Endothelial cell of umbilical vein (primary cell): ENCODE measurements at regions not wholly inside any gene's neighbourhood (a gene's known extent, or its start where the extent isn't known, plus 50 kb on each side); places are given as distances from the start of the nearest gene placed in this dataset.

Experiments
- BruUV-seq: library from RNA; stranded (reverse); fragments of 400-500 nt; replicated peaks from 2 replicates; lab custom pipeline; 2021; lab: Mats Ljungman, UMichigan
- CTCF ChIA-PET: fragments of 300-600, 350-600 bp; sonication (Branson Sonifier 250); formaldehyde crosslinking; loops from one replicate; lab custom pipeline; 2021; ENCODE audit warnings: antibody characterized with exemption, inconsistent platforms; lab: Charles Lee
- POLR2A ChIA-PET: fragments of 300-600, 350-600 bp; sonication (Branson Sonifier 250); formaldehyde crosslinking; loops from one replicate; lab custom pipeline; 2021; ENCODE audit warnings: antibody characterized with exemption, inconsistent platforms; lab: Charles Lee
- DNase-seq: peaks from one replicate; pipeline ENCODE4 v3.0.0-alpha.2; 2011; ENCODE audit warnings: low read depth, low spot score
- FAIRE-seq: peaks from 2 replicates; lab custom pipeline; 2011; peaks lifted over from hg19 to GRCh38; lab: Jason Lieb, UNC
- H2AFZ ChIP-seq: 2 replicates; pipeline ENCODE4 v1.6.0; 2012; ENCODE audit warnings: low read depth, low read length, control low read depth, inconsistent platforms
- H3K27ac ChIP-seq: 2 replicates; pipeline ENCODE4 v1.5.1; 2011; ENCODE audit warnings: low read depth, mild to moderate bottlenecking, control low read depth, low read length, moderate library complexity; ENCODE audit not compliant: insufficient read depth
- H3K27me3 ChIP-seq, 2 experiments: 2 replicates each; pipeline versions ENCODE4 v1.6.0 to v1.6.1; 2011; ENCODE audit warnings: low read length in 2 of 2, mixed read lengths in 1 of 2; ENCODE audit not compliant: control insufficient read depth in 2 of 2, insufficient read depth in 2 of 2
- H3K36me3 ChIP-seq, 2 experiments: 2 replicates in 1 of 2; 3 replicates in 1 of 2; pipeline ENCODE4 v1.5.1; 2011; ENCODE audit warnings: low read length in 2 of 2, mild to moderate bottlenecking in 1 of 2, moderate library complexity in 1 of 2; ENCODE audit not compliant: control insufficient read depth in 2 of 2, insufficient read depth in 2 of 2; ENCODE audit errors: extremely low read depth in 1 of 2
- H3K4me1 ChIP-seq: 3 replicates; pipeline ENCODE4 v1.5.1; 2011; ENCODE audit warnings: mild to moderate bottlenecking, low read length; ENCODE audit not compliant: control insufficient read depth, insufficient read depth; ENCODE audit errors: extremely low read depth
- H3K4me2 ChIP-seq: 2 replicates; pipeline ENCODE4 v1.6.1; 2011; ENCODE audit warnings: low read length, control low read depth, mixed read lengths; ENCODE audit not compliant: insufficient read depth
- H3K4me3 ChIP-seq, 3 experiments: fragments of 200-600 bp in 1 of 3; sonication (generic), shearing (Covaris generic) in 1 of 3; replicated peaks in 1 of 3; 2 replicates each; pipeline ENCODE4 v1.5.1; 2011 to 2016; ENCODE audit warnings: control low read depth in 3 of 3, low read length in 3 of 3, mild to moderate bottlenecking in 2 of 3, inconsistent platforms in 1 of 3, low read depth in 1 of 3, moderate library complexity in 1 of 3; ENCODE audit not compliant: insufficient read depth in 1 of 3
- H3K79me2 ChIP-seq: 2 replicates; pipeline ENCODE4 v1.6.0; 2012; ENCODE audit warnings: low read length, inconsistent platforms; ENCODE audit not compliant: control insufficient read depth, insufficient read depth
- H3K9ac ChIP-seq: replicated peaks from 2 replicates; pipeline ENCODE3; 2011; ENCODE audit warnings: low read length, control low read depth; ENCODE audit not compliant: insufficient read depth; ENCODE audit errors: extremely low read depth
- H3K9me1 ChIP-seq: replicated peaks from 3 replicates; pipeline ENCODE4 v1.6.0; 2011; ENCODE audit warnings: mild to moderate bottlenecking, low read length; ENCODE audit not compliant: control insufficient read depth, insufficient read depth; ENCODE audit errors: extremely low read depth
- H3K9me3 ChIP-seq: replicated peaks from 2 replicates; pipeline ENCODE4 v1.5.1; 2012; ENCODE audit warnings: low read length, inconsistent platforms; ENCODE audit not compliant: control insufficient read depth, insufficient read depth
- H4K20me1 ChIP-seq: replicated peaks from 2 replicates; pipeline ENCODE3; 2011; ENCODE audit warnings: mild to moderate bottlenecking, low read length; ENCODE audit not compliant: control insufficient read depth, insufficient read depth; ENCODE audit errors: extremely low read depth
- EZH2 ChIP-seq: IDR thresholded peaks from 2 replicates; pipeline ENCODE4 v1.6.1; 2012; ENCODE audit warnings: borderline replicate concordance, low read depth, mild to moderate bottlenecking, moderate library complexity, low read length, inconsistent platforms; ENCODE audit not compliant: severe bottlenecking
- FOS ChIP-seq: IDR thresholded peaks from 2 replicates; pipeline ENCODE4 v1.6.1; 2011; ENCODE audit warnings: mild to moderate bottlenecking, low read length, moderate library complexity, borderline replicate concordance; ENCODE audit not compliant: insufficient read depth
- GATA2 ChIP-seq: IDR thresholded peaks from 2 replicates; pipeline ENCODE4 v1.7.0; 2011; ENCODE audit warnings: low read depth, mild to moderate bottlenecking, moderate library complexity, mixed read lengths, low read length; ENCODE audit not compliant: insufficient read length, insufficient read depth
- JUN ChIP-seq: IDR thresholded peaks from 2 replicates; pipeline ENCODE4 v1.6.1; 2011; ENCODE audit warnings: borderline replicate concordance, low read depth; ENCODE audit not compliant: insufficient read length, insufficient read depth
- MYC ChIP-seq: IDR thresholded peaks from one replicate; pipeline ENCODE4 v1.6.1; 2011; ENCODE audit warnings: mild to moderate bottlenecking, low read depth, low read length
- POLR2A ChIP-seq: IDR thresholded peaks from 2 replicates; pipeline ENCODE4 v1.6.1; 2012; ENCODE audit warnings: low read depth, mild to moderate bottlenecking, control low read depth, low read length
- POLR2AphosphoS5 ChIP-seq: IDR thresholded peaks from 2 replicates; pipeline ENCODE4 v1.6.1; 2012; ENCODE audit warnings: low read depth, mild to moderate bottlenecking, control low read depth, low read length, moderate library complexity; ENCODE audit not compliant: insufficient read depth
- dilution Hi-C: fragments of 300-500 bp; cut with MboI; formaldehyde crosslinking; loops from one replicate; pipeline ENCODE4 v1.15.0; 2019; ENCODE audit warnings: low sequenced_read_pairs; ENCODE audit not compliant: extremely low pct_ligation_motif_present
- intact Hi-C: fragments of 100-400 bp; cut with micrococcal nuclease; formaldehyde crosslinking; loops from one replicate; pipeline ENCODE4 v1.10.0; 2022
- TF ChIP-seq, protein P1 (sequence below), 2 donors: IDR thresholded peaks; 1 replicate in 1 of 2; 2 replicates in 1 of 2; pipeline ENCODE4 v1.5.1; 2011; ENCODE audit warnings: low read length in 2 of 2, mild to moderate bottlenecking in 2 of 2, moderate library complexity in 2 of 2, control low read depth in 1 of 2, inconsistent platforms in 1 of 2, low read depth in 1 of 2; ENCODE audit not compliant: insufficient read depth in 1 of 2; ENCODE audit errors: extremely low read depth in 1 of 2
- TF ChIP-seq, protein P2 (sequence below): IDR thresholded peaks from 2 replicates; pipeline ENCODE4 v1.6.1; 2011; ENCODE audit not compliant: insufficient read depth, insufficient read length

DNA sequence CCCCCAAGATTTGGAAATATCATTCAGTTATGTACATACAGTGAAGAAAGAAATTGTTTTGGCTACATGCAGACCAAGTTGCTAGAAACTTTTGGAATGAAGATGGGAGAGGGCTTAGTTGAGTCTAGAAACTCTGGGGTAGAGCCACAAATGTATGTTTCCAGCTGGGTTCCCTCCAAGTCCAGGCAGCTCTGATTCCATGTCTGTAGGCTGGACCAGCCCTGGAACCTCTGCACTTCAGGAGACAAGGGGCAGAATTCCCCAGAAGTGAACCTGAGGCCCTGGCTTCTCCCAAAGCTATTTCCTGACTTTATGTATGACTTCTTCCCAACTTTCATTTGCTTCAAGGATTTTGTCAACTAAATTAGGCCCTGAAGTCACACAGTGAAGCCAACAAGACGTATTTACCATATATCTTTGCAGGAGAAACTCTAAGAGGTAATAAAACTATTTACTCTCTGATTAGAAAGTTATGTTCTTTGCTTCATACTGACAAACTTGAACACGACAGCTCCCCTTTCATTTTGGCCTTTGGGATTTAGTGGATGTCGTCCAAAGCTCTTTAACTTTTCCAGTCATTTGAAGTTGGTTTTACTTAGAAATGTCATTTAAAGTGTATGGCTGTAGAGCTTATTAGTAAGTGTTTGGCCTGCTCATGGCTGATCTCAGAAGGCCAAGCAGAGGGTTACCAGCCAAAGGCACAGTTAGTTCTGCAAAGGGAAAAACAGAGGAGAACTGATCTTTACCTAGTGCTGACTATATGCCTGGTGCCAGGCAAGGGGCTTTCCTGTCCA, 152.0 kb upstream of the SLC28A3 start:
- FAIRE-seq (no peak), DNase-seq (no peak)
- no TSS peak for BruUV-seq
- H3K4me3 ChIP-seq: no peak overlapping the region
- no peaks in the 10 kb centered on the region for H3K9me1 ChIP-seq
- no peaks in the 10 kb centered on the region for H3K79me2 ChIP-seq
- CTCF ChIA-PET: interaction anchor here (0.6 kb wide), 1 partner anchor 10 kb away, joined by 3 read pairs; no protein-coding TSS in a partner anchor
- no peak overlapping the region for H3K9ac ChIP-seq
- POLR2A ChIA-PET: interaction anchor here (0.6 kb wide), 1 partner anchor 326 kb away, joined by 3 read pairs; no protein-coding TSS in a partner anchor
- no peaks in the 10 kb centered on the region for H3K27me3 ChIP-seq
- no peaks in the 10 kb centered on the region for H4K20me1 ChIP-seq
- no peaks in the 10 kb centered on the region for H3K4me1 ChIP-seq
- dilution Hi-C loops: no loop called here
- H3K36me3 ChIP-seq: no peaks in the 10 kb centered on the region
- H3K4me2 ChIP-seq: no peak overlapping the region
- no peak overlapping the region for H2AFZ ChIP-seq
- intact Hi-C loops: no loop called here
- H3K27ac ChIP-seq: no peak overlapping the region
- TF ChIP-seq POLR2A (no peak), GATA2 (no peak), POLR2AphosphoS5 (no peak), EZH2 (no peak), FOS (no peak), MYC (no peak), JUN (no peak)
- TF ChIP-seq, protein P1, sequence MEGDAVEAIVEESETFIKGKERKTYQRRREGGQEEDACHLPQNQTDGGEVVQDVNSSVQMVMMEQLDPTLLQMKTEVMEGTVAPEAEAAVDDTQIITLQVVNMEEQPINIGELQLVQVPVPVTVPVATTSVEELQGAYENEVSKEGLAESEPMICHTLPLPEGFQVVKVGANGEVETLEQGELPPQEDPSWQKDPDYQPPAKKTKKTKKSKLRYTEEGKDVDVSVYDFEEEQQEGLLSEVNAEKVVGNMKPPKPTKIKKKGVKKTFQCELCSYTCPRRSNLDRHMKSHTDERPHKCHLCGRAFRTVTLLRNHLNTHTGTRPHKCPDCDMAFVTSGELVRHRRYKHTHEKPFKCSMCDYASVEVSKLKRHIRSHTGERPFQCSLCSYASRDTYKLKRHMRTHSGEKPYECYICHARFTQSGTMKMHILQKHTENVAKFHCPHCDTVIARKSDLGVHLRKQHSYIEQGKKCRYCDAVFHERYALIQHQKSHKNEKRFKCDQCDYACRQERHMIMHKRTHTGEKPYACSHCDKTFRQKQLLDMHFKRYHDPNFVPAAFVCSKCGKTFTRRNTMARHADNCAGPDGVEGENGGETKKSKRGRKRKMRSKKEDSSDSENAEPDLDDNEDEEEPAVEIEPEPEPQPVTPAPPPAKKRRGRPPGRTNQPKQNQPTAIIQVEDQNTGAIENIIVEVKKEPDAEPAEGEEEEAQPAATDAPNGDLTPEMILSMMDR (IDR thresholded peaks at IDR 0.05; ENCODE audit: extremely low read depth in 1 of 2, insufficient read depth in 1 of 2, low read depth in 1 of 2, low read length in 2 of 2): no peak
- TF ChIP-seq, protein P2, sequence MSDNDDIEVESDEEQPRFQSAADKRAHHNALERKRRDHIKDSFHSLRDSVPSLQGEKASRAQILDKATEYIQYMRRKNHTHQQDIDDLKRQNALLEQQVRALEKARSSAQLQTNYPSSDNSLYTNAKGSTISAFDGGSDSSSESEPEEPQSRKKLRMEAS: no peak
- H3K9me3 ChIP-seq: no peaks in the 10 kb centered on the region
